Astrocyte (in vitro differentiated cells and primary cell): ENCODE measurements at regions not wholly inside any gene's neighbourhood (a gene's known extent, or its start where the extent isn't known, plus 50 kb on each side); places are given as distances from the start of the nearest gene placed in this dataset.

Experiments used
- EZH2 ChIP-seq: IDR thresholded peaks from 2 replicates; pipeline ENCODE4 v1.6.1; 2012; ENCODE audit warnings: mild to moderate bottlenecking, low read length, inconsistent platforms; ENCODE audit not compliant: insufficient read depth
- TF ChIP-seq, protein P1 (sequence below): IDR thresholded peaks from 2 replicates; pipeline ENCODE4 v1.5.1; 2011; ENCODE audit warnings: low read depth, mild to moderate bottlenecking, inconsistent platforms, low read length, moderate library complexity; ENCODE audit not compliant: insufficient read depth

DNA sequence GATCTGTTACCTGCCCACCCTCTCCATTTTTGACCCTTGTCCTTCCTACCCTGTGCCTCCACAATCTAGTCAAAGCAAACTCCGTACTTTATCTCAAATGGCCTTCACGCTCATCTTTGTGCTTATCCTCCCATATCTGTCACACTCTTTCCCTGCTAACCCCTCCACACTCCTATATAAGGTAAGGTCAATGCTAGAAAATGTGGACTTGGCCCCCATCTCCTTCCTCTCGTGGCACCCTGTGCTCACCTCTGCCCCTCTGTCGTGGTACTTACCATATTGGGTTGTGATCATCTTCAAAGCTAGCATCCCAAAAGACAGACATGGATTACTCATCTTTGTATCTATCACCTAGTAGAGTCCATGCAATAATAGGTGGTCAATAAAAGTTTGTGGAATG is 127.6 kb upstream of the FOXQ1 start:
- TF ChIP-seq, protein P1, sequence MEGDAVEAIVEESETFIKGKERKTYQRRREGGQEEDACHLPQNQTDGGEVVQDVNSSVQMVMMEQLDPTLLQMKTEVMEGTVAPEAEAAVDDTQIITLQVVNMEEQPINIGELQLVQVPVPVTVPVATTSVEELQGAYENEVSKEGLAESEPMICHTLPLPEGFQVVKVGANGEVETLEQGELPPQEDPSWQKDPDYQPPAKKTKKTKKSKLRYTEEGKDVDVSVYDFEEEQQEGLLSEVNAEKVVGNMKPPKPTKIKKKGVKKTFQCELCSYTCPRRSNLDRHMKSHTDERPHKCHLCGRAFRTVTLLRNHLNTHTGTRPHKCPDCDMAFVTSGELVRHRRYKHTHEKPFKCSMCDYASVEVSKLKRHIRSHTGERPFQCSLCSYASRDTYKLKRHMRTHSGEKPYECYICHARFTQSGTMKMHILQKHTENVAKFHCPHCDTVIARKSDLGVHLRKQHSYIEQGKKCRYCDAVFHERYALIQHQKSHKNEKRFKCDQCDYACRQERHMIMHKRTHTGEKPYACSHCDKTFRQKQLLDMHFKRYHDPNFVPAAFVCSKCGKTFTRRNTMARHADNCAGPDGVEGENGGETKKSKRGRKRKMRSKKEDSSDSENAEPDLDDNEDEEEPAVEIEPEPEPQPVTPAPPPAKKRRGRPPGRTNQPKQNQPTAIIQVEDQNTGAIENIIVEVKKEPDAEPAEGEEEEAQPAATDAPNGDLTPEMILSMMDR: no peak
- TF ChIP-seq EZH2: no peak
